ENCODE measurements at regions not wholly inside any gene's neighbourhood (a gene's known extent, or its start where the extent isn't known, plus 50 kb on each side); places are given as distances from the start of the nearest gene placed in this dataset.

DNA sequence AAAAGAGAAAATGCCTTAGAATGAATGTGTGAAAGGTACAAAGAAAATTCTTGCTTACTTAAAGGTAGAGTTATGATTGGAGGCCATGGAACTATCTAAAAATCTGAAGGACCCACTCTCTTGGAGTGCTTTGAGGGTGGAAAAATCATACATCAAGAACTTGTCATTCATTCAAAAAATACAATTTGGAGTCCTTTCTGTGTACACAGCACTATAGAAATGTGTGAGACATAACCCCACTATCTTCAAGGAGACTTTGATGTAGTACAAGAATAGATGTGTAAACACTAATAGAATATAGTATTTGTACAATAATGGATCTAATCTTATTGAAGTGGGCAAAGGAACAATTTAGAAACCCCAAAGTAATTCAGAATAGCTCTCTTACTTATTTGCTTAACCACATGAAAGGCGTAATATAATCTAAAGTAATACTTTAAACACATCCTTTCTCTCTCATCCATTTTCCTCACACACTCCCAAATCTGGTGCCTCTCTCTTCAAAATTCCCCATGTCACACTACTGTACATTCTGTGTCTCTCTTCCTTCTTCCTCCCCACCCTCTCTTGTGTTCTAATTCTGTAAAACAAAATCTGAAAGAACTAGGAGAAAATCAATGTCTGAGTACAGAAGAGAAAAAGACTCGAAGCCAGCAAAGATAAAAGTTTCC is 166.7 kb downstream of the DNAJB9 start:
- H3K9me3 ChIP-seq (ENCODE audit: control insufficient read depth, insufficient read depth, low read depth, low read length): no peaks in the 10 kb centered on the region
- H3K4me2 ChIP-seq (ENCODE audit: extremely low read depth, insufficient read depth, low read length): no peak overlapping the region
- no peak overlapping the region for H2AFZ ChIP-seq (ENCODE audit: low read length)
- no peaks in the 10 kb centered on the region for H3K79me2 ChIP-seq (ENCODE audit: control insufficient read depth, insufficient read depth, low read length)
- no peaks in the 10 kb centered on the region for H3K27me3 ChIP-seq (ENCODE audit: control insufficient read depth, insufficient read depth, low read length)
- H3K4me3 ChIP-seq (replicated peaks in 1 of 4; ENCODE audit: control extremely low read depth in 1 of 4, insufficient read depth in 1 of 4, low read depth in 3 of 4, low read length in 4 of 4): no peak overlapping the region
- H3K9ac ChIP-seq (ENCODE audit: insufficient read depth, low read length): no peak overlapping the region
- TF ChIP-seq, protein P1, sequence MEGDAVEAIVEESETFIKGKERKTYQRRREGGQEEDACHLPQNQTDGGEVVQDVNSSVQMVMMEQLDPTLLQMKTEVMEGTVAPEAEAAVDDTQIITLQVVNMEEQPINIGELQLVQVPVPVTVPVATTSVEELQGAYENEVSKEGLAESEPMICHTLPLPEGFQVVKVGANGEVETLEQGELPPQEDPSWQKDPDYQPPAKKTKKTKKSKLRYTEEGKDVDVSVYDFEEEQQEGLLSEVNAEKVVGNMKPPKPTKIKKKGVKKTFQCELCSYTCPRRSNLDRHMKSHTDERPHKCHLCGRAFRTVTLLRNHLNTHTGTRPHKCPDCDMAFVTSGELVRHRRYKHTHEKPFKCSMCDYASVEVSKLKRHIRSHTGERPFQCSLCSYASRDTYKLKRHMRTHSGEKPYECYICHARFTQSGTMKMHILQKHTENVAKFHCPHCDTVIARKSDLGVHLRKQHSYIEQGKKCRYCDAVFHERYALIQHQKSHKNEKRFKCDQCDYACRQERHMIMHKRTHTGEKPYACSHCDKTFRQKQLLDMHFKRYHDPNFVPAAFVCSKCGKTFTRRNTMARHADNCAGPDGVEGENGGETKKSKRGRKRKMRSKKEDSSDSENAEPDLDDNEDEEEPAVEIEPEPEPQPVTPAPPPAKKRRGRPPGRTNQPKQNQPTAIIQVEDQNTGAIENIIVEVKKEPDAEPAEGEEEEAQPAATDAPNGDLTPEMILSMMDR (conservative IDR thresholded peaks at IDR 0.05 in 1 of 2, IDR thresholded peaks at IDR 0.05 in 1 of 2; ENCODE audit: low read depth in 1 of 2, low read length in 2 of 2): no peak
- TF ChIP-seq EZH2 (IDR thresholded peaks at IDR 0.05; ENCODE audit: low read length, missing control alignments): no peak
- DNase-seq (ENCODE audit: low read depth in 2 of 2): no peak
- no peaks in the 10 kb centered on the region for H4K20me1 ChIP-seq (ENCODE audit: control insufficient read depth, extremely low read depth, insufficient read depth, low read length)
- no peaks in the 10 kb centered on the region for H3K36me3 ChIP-seq (ENCODE audit: control insufficient read depth, insufficient read depth, low read length)
- no peaks in the 10 kb centered on the region for H3K4me1 ChIP-seq (ENCODE audit: control insufficient read depth, extremely low read depth, insufficient read depth, low read length)
- H3K27ac ChIP-seq (ENCODE audit: insufficient read depth, low read length): no peak overlapping the region

DNA sequence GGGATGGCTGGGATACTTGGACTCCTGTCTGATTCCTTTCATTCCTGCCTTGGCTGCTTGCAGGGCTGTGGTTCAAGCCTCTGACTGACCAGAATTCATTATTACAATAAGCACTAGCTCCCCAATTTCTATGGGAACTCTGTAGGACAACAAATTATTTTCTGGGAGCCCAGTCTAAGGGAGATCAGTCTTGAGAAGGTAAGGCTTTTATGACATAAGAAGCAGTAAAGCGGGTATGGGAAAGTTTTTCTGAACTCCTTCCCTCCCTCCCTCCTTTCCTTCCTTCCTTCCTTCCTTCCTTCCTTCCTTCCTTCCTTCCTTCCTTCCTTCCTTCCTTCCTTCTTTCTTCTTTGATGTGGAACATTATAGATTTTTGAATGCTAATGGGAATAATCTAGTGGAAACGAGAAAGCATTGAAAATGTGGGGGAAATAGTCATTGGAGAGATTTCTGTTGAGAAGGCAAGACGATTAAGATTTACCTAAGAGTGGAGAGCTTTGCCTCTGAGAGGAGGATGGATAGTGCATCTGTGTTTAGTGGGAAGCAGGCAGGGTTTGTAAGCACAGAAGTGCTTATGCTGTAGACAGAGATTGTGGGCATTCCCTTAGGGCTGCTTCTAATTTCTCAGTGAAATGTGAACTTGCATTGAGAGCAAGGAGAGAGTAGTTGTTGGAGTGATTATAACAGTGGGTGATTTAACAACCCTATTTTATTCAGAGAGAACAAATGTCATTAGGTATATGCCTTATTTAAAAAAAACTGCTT is 201.5 kb downstream of the DNAJB9 start:
- DNase-seq (ENCODE audit: low read depth in 2 of 2): no peak
- H3K9me3 ChIP-seq (ENCODE audit: control insufficient read depth, insufficient read depth, low read depth, low read length): no peaks in the 10 kb centered on the region
- TF ChIP-seq EZH2 (IDR thresholded peaks at IDR 0.05; ENCODE audit: low read length, missing control alignments): no peak
- TF ChIP-seq, protein P1 (conservative IDR thresholded peaks at IDR 0.05 in 1 of 2, IDR thresholded peaks at IDR 0.05 in 1 of 2; ENCODE audit: low read depth in 1 of 2, low read length in 2 of 2): no peak
- H3K9ac ChIP-seq (ENCODE audit: insufficient read depth, low read length): no peak overlapping the region
- no peak overlapping the region for H2AFZ ChIP-seq (ENCODE audit: low read length)
- no peaks in the 10 kb centered on the region for H4K20me1 ChIP-seq (ENCODE audit: control insufficient read depth, extremely low read depth, insufficient read depth, low read length)
- no peaks in the 10 kb centered on the region for H3K36me3 ChIP-seq (ENCODE audit: control insufficient read depth, insufficient read depth, low read length)
- H3K79me2 ChIP-seq (ENCODE audit: control insufficient read depth, insufficient read depth, low read length): no peaks in the 10 kb centered on the region
- no peak overlapping the region for H3K4me3 ChIP-seq (replicated peaks in 1 of 4; ENCODE audit: control extremely low read depth in 1 of 4, insufficient read depth in 1 of 4, low read depth in 3 of 4, low read length in 4 of 4)
- H3K27ac ChIP-seq (ENCODE audit: insufficient read depth, low read length): no peak overlapping the region
- H3K4me2 ChIP-seq (ENCODE audit: extremely low read depth, insufficient read depth, low read length): no peak overlapping the region
- H3K27me3 ChIP-seq (ENCODE audit: control insufficient read depth, insufficient read depth, low read length): no peaks in the 10 kb centered on the region
- no peaks in the 10 kb centered on the region for H3K4me1 ChIP-seq (ENCODE audit: control insufficient read depth, extremely low read depth, insufficient read depth, low read length)

DNA sequence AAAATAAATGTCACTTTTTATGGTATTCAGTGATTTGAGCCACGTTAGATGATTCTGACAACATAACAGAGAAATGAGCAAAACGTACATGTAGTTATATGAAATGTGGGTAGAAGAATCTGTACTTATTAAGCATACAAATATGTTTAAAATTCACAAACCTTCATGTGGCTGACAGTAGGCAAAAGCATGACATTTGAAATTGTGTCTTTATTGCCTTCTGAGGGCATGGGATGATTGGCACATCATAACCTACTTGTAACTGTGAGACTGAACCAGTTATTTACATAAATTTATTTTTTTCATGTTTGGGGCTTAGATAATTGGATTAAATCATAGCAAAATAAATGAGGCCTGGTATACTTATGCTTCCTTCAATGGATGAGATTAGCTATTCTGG is 202.2 kb downstream of the DNAJB9 start:
- no peaks in the 10 kb centered on the region for H3K79me2 ChIP-seq (ENCODE audit: control insufficient read depth, insufficient read depth, low read length)
- no peak for DNase-seq (ENCODE audit: low read depth in 2 of 2)
- no peaks in the 10 kb centered on the region for H4K20me1 ChIP-seq (ENCODE audit: control insufficient read depth, extremely low read depth, insufficient read depth, low read length)
- H2AFZ ChIP-seq (ENCODE audit: low read length): no peak overlapping the region
- no peaks in the 10 kb centered on the region for H3K9me3 ChIP-seq (ENCODE audit: control insufficient read depth, insufficient read depth, low read depth, low read length)
- no peak overlapping the region for H3K4me3 ChIP-seq (replicated peaks in 1 of 4; ENCODE audit: control extremely low read depth in 1 of 4, insufficient read depth in 1 of 4, low read depth in 3 of 4, low read length in 4 of 4)
- no peaks in the 10 kb centered on the region for H3K4me1 ChIP-seq (ENCODE audit: control insufficient read depth, extremely low read depth, insufficient read depth, low read length)
- H3K9ac ChIP-seq (ENCODE audit: insufficient read depth, low read length): no peak overlapping the region
- no peak overlapping the region for H3K4me2 ChIP-seq (ENCODE audit: extremely low read depth, insufficient read depth, low read length)
- no peaks in the 10 kb centered on the region for H3K36me3 ChIP-seq (ENCODE audit: control insufficient read depth, insufficient read depth, low read length)
- no peaks in the 10 kb centered on the region for H3K27me3 ChIP-seq (ENCODE audit: control insufficient read depth, insufficient read depth, low read length)
- no peak for TF ChIP-seq EZH2 (IDR thresholded peaks at IDR 0.05; ENCODE audit: low read length, missing control alignments)
- TF ChIP-seq, protein P1 (conservative IDR thresholded peaks at IDR 0.05 in 1 of 2, IDR thresholded peaks at IDR 0.05 in 1 of 2; ENCODE audit: low read depth in 1 of 2, low read length in 2 of 2): no peak
- no peak overlapping the region for H3K27ac ChIP-seq (ENCODE audit: insufficient read depth, low read length)

All from fibroblast of lung (primary cell).